ENCODE measurements at regions not wholly inside any gene's neighbourhood (a gene's known extent, or its start where the extent isn't known, plus 50 kb on each side); places are given as distances from the start of the nearest gene placed in this dataset.

- Histone ChIP-seq H3F3A (ENCODE audit: insufficient read depth, low read length) (no peaks in the 10 kb centered on the region), H3K27ac (ENCODE audit: low read length) (no peak overlapping the region), H3K4me3 (ENCODE audit: low read length) (no peak overlapping the region), H3K4me2 (ENCODE audit: low read depth, low read length) (no peak overlapping the region), H4K20me1 (ENCODE audit: insufficient read depth, low read length) (no peaks in the 10 kb centered on the region), H3K27me3 (replicated peaks; ENCODE audit: insufficient read depth, low read length) (no peaks in the 10 kb centered on the region), H3K9me2 (replicated peaks; ENCODE audit: insufficient read depth, low read length) (no peaks in the 10 kb centered on the region), H3K4me1 (ENCODE audit: low read length) (no peaks in the 10 kb centered on the region), H2AFZ (ENCODE audit: low read length) (no peak overlapping the region), H3K79me2 (ENCODE audit: low read length) (no peaks in the 10 kb centered on the region), H3K9me3 (replicated peaks; ENCODE audit: insufficient read depth, low read length) (no peaks in the 10 kb centered on the region), H3K36me3 (replicated peaks; ENCODE audit: insufficient read depth, low read length) (no peaks in the 10 kb centered on the region), H3K9ac (ENCODE audit: low read length) (no peak overlapping the region)
- DNase-seq = no peak
- no peak for TF ChIP-seq EZH2phosphoT487 (IDR thresholded peaks at IDR 0.05; ENCODE audit: low read length)
- TF ChIP-seq EZH2 (optimal IDR thresholded peaks at IDR 0.05; ENCODE audit: low read depth, low read length) = no peak
- no peak for TF ChIP-seq CTCF (IDR thresholded peaks at IDR 0.05; ENCODE audit: low read length)
These were observed 226.1 kb downstream of the QKI start for GRCh38 chr6:163640641-163641040.

- H3K4me2 ChIP-seq (ENCODE audit: low read depth, low read length) = no peak overlapping the region
- TF ChIP-seq EZH2 (optimal IDR thresholded peaks at IDR 0.05; ENCODE audit: low read depth, low read length) (no peak), CTCF (IDR thresholded peaks at IDR 0.05; ENCODE audit: low read length) (no peak), EZH2phosphoT487 (IDR thresholded peaks at IDR 0.05; ENCODE audit: low read length) (no peak)
- no peak overlapping the region for H3K27ac ChIP-seq (ENCODE audit: low read length)
- no peak overlapping the region for H3K4me3 ChIP-seq (ENCODE audit: low read length)
- no peaks in the 10 kb centered on the region for H3K36me3 ChIP-seq (replicated peaks; ENCODE audit: insufficient read depth, low read length)
- no peaks in the 10 kb centered on the region for H4K20me1 ChIP-seq (ENCODE audit: insufficient read depth, low read length)
- no peak overlapping the region for H3K9ac ChIP-seq (ENCODE audit: low read length)
- no peaks in the 10 kb centered on the region for H3K9me2 ChIP-seq (replicated peaks; ENCODE audit: insufficient read depth, low read length)
- no peaks in the 10 kb centered on the region for H3K4me1 ChIP-seq (ENCODE audit: low read length)
- H3K79me2 ChIP-seq (ENCODE audit: low read length) = no peaks in the 10 kb centered on the region
- no peaks in the 10 kb centered on the region for H3K27me3 ChIP-seq (replicated peaks; ENCODE audit: insufficient read depth, low read length)
- H3F3A ChIP-seq (ENCODE audit: insufficient read depth, low read length) = no peaks in the 10 kb centered on the region
- H3K9me3 ChIP-seq (replicated peaks; ENCODE audit: insufficient read depth, low read length) = no peaks in the 10 kb centered on the region
- no peak for DNase-seq
- no peak overlapping the region for H2AFZ ChIP-seq (ENCODE audit: low read length)
These were observed 223.0 kb downstream of the QKI start for GRCh38 chr6:163637524-163637923.

GRCh38 chr6:163635731-163636364 lies 221.3 kb downstream of the QKI start:
- TF ChIP-seq CTCF (IDR thresholded peaks at IDR 0.05; ENCODE audit: low read length) (no peak), EZH2 (optimal IDR thresholded peaks at IDR 0.05; ENCODE audit: low read depth, low read length) (no peak), EZH2phosphoT487 (IDR thresholded peaks at IDR 0.05; ENCODE audit: low read length) (no peak)
- no peaks in the 10 kb centered on the region for H3K9me2 ChIP-seq (replicated peaks; ENCODE audit: insufficient read depth, low read length)
- no peaks in the 10 kb centered on the region for H4K20me1 ChIP-seq (ENCODE audit: insufficient read depth, low read length)
- no peak overlapping the region for H3K4me2 ChIP-seq (ENCODE audit: low read depth, low read length)
- no peak overlapping the region for H3K4me3 ChIP-seq (ENCODE audit: low read length)
- no peaks in the 10 kb centered on the region for H3F3A ChIP-seq (ENCODE audit: insufficient read depth, low read length)
- no peaks in the 10 kb centered on the region for H3K36me3 ChIP-seq (replicated peaks; ENCODE audit: insufficient read depth, low read length)
- no peaks in the 10 kb centered on the region for H3K27me3 ChIP-seq (replicated peaks; ENCODE audit: insufficient read depth, low read length)
- H3K4me1 ChIP-seq (ENCODE audit: low read length) = no peaks in the 10 kb centered on the region
- H3K27ac ChIP-seq (ENCODE audit: low read length) = no peak overlapping the region
- H3K79me2 ChIP-seq (ENCODE audit: low read length) = no peaks in the 10 kb centered on the region
- H2AFZ ChIP-seq (ENCODE audit: low read length) = no peak overlapping the region
- H3K9me3 ChIP-seq (replicated peaks; ENCODE audit: insufficient read depth, low read length) = no peaks in the 10 kb centered on the region
- no peak for DNase-seq
- no peak overlapping the region for H3K9ac ChIP-seq (ENCODE audit: low read length)

Measured in MM.1S (cell line).